HG02938 (cell line): ENCODE measurements at regions not wholly inside any gene's neighbourhood (a gene's known extent, or its start where the extent isn't known, plus 50 kb on each side); places are given as distances from the start of the nearest gene placed in this dataset.
"Not testable (repeated sequence)": the region's sequence is repeated elsewhere in the genome, so short reads cannot be mapped to it uniquely, and the experiment has no call there.

Source experiments
- ATAC-seq: cut with Tn5 transposase; IDR thresholded peaks from one replicate; pipeline ENCODE4 v1.9.1; 2021; ENCODE audit warnings: mild to moderate bottlenecking, moderate library complexity; ENCODE audit not compliant: unreplicated experiment

- ATAC-seq = no peak
Observed at GRCh38 chr11:38182126-38182866, 1584.3 kb upstream of the RAG2 start.

GRCh38 chr11:38176686-38177322 lies 1578.8 kb upstream of the RAG2 start:
- ATAC-seq = no peak

- no peak for ATAC-seq
Observed at GRCh38 chr11:38173676-38174075, 1575.6 kb upstream of the RAG2 start.

- no peak for ATAC-seq
Observed at GRCh38 chr11:38169286-38169685, 1571.2 kb upstream of the RAG2 start.

- ATAC-seq = no peak
Observed at GRCh38 chr11:38163526-38163925, 1565.5 kb upstream of the RAG2 start.

GRCh38 chr11:38160433-38160832 lies 1562.4 kb upstream of the RAG2 start:
- ATAC-seq = no peak

GRCh38 chr11:38159038-38159437 lies 1561.0 kb upstream of the RAG2 start:
- no peak for ATAC-seq

GRCh38 chr11:38156495-38157146 lies 1558.6 kb upstream of the RAG2 start:
- ATAC-seq = no peak

GRCh38 chr11:38155856-38156255 lies 1557.8 kb upstream of the RAG2 start:
- ATAC-seq = no peak

- ATAC-seq = no peak
Observed at GRCh38 chr11:38153985-38154384, 1555.9 kb upstream of the RAG2 start.

GRCh38 chr11:38143852-38144251 lies 1545.8 kb upstream of the RAG2 start:
- no peak for ATAC-seq

GRCh38 chr11:38138972-38139371 lies 1540.9 kb upstream of the RAG2 start:
- no peak for ATAC-seq

GRCh38 chr11:38136887-38137286 lies 1538.9 kb upstream of the RAG2 start:
- ATAC-seq = no peak

GRCh38 chr11:38131535-38131934 lies 1533.5 kb upstream of the RAG2 start:
- no peak for ATAC-seq

- no peak for ATAC-seq
Observed at GRCh38 chr11:38130976-38131375, 1532.9 kb upstream of the RAG2 start.

- no peak for ATAC-seq
Observed at GRCh38 chr11:38130514-38130913, 1532.5 kb upstream of the RAG2 start.

- no peak for ATAC-seq
Observed at GRCh38 chr11:38123673-38124072, 1525.6 kb upstream of the RAG2 start.

- ATAC-seq = not testable (repeated sequence)
Observed at GRCh38 chr11:38116616-38117015, 1518.6 kb upstream of the RAG2 start.

- not testable (repeated sequence) for ATAC-seq
Observed at GRCh38 chr11:38115381-38115780, 1517.3 kb upstream of the RAG2 start.

GRCh38 chr11:38100836-38101462 lies 1502.9 kb upstream of the RAG2 start:
- ATAC-seq = no peak

- ATAC-seq = no peak
Observed at GRCh38 chr11:38095268-38095667, 1497.2 kb upstream of the RAG2 start.

GRCh38 chr11:38089726-38090125 lies 1491.7 kb upstream of the RAG2 start:
- no peak for ATAC-seq
